MCF 10A (cell line): ENCODE measurements at regions not wholly inside any gene's neighbourhood (a gene's known extent, or its start where the extent isn't known, plus 50 kb on each side); places are given as distances from the start of the nearest gene placed in this dataset.

Source experiments
- BruUV-seq: library from RNA; stranded (reverse); fragments of 400-500 nt; replicated peaks from 2 replicates; lab custom pipeline; 2021; lab: Mats Ljungman, UMichigan
- CTCF ChIA-PET: fragments of 300-600 bp; sonication (Branson Sonifier 250); formaldehyde crosslinking; extraction: SDS; loops from one replicate; lab custom pipeline; 2021; ENCODE audit warnings: antibody characterized with exemption, inconsistent platforms; lab: Yijun Ruan, JAX
- POLR2A ChIA-PET: fragments of 300-600, 350-650 bp; sonication (Branson Sonifier 250); formaldehyde crosslinking; extraction: SDS; loops from one replicate; lab custom pipeline; 2020; ENCODE audit warnings: antibody characterized with exemption, inconsistent platforms; lab: Yijun Ruan, JAX
- DNase-seq: peaks from one replicate; pipeline ENCODE4 v3.0.0-alpha.2; 2018; ENCODE audit not compliant: unreplicated experiment
- H3K27ac Mint-ChIP-seq: one replicate; pipeline ENCODE4 v1.8.0; 2022; ENCODE audit warnings: mild to moderate bottlenecking, low read depth, mixed read lengths; ENCODE audit not compliant: unreplicated experiment
- H3K27me3 Mint-ChIP-seq: one replicate; pipeline ENCODE4 v1.8.0; 2022; ENCODE audit warnings: mixed read lengths; ENCODE audit not compliant: insufficient read depth, unreplicated experiment
- H3K36me3 Mint-ChIP-seq: one replicate; pipeline ENCODE4 v1.8.0; 2022; ENCODE audit warnings: mild to moderate bottlenecking, moderate library complexity, mixed read lengths; ENCODE audit not compliant: insufficient read depth, unreplicated experiment
- H3K4me1 Mint-ChIP-seq: one replicate; pipeline ENCODE4 v1.8.0; 2022; ENCODE audit warnings: mixed read lengths; ENCODE audit not compliant: insufficient read depth, unreplicated experiment
- H3K4me3 Mint-ChIP-seq: one replicate; pipeline ENCODE4 v1.8.0; 2022; ENCODE audit warnings: mild to moderate bottlenecking, moderate library complexity, mixed read lengths; ENCODE audit not compliant: unreplicated experiment
- H3K9me3 Mint-ChIP-seq: one replicate; pipeline ENCODE4 v1.8.0; 2022; ENCODE audit warnings: mixed read lengths; ENCODE audit not compliant: unreplicated experiment
- intact Hi-C: fragments of 100-400 bp; cut with micrococcal nuclease; formaldehyde crosslinking; loops from 2 replicates; pipeline ENCODE4 v1.14.1; 2022
- TF ChIP-seq, protein P1 (sequence below): fragments of 200-600 bp; IDR thresholded peaks from one replicate; pipeline ENCODE4 v1.8.0; 2022; ENCODE audit warnings: antibody characterized with exemption, mild to moderate bottlenecking; ENCODE audit not compliant: unreplicated experiment

DNA sequence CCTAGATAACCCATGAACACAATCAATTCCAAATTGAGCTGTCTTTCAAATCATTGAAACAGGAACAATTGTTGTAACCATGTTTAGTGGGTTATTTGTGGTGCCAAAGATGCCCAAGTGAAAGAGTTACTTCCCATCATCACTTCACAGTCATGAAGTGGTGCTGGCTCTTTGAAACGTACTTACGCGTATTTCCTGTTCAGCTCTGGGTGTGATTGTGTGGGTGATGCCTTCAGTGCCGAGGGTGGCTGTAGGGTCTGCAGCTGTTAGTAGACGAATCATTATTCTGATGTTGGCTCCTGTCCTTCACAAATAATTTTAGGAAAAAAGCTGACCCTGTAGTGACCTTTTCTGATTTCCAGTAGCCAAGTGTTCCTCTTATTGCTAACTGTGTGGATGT, 323.1 kb upstream of the KIAA1217 start:
- H3K36me3 Mint-ChIP-seq: no peaks in the 10 kb centered on the region
- no peak overlapping the region for H3K4me3 Mint-ChIP-seq
- H3K4me1 Mint-ChIP-seq: no peaks in the 10 kb centered on the region
- TF ChIP-seq, protein P1, sequence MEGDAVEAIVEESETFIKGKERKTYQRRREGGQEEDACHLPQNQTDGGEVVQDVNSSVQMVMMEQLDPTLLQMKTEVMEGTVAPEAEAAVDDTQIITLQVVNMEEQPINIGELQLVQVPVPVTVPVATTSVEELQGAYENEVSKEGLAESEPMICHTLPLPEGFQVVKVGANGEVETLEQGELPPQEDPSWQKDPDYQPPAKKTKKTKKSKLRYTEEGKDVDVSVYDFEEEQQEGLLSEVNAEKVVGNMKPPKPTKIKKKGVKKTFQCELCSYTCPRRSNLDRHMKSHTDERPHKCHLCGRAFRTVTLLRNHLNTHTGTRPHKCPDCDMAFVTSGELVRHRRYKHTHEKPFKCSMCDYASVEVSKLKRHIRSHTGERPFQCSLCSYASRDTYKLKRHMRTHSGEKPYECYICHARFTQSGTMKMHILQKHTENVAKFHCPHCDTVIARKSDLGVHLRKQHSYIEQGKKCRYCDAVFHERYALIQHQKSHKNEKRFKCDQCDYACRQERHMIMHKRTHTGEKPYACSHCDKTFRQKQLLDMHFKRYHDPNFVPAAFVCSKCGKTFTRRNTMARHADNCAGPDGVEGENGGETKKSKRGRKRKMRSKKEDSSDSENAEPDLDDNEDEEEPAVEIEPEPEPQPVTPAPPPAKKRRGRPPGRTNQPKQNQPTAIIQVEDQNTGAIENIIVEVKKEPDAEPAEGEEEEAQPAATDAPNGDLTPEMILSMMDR: no peak
- H3K27me3 Mint-ChIP-seq: peaks cover 52% of the 10 kb centered on the region
- DNase-seq: no peak
- intact Hi-C loops: no loop called here
- no peak overlapping the region for H3K27ac Mint-ChIP-seq
- ChIA-PET POLR2A (no interaction called here), CTCF (interaction anchor here (0.8 kb wide), 1 partner anchor 198 kb away, joined by 3 read pairs; no protein-coding TSS in a partner anchor)
- no TSS peak for BruUV-seq
- H3K9me3 Mint-ChIP-seq: no peaks in the 10 kb centered on the region

- DNase-seq: peak; percentile 5
- Mint-ChIP-seq H3K4me3 (no peak overlapping the region), H3K27ac (no peak overlapping the region), H3K27me3 (peaks cover 57% of the 10 kb centered on the region), H3K4me1 (no peaks in the 10 kb centered on the region), H3K36me3 (no peaks in the 10 kb centered on the region), H3K9me3 (no peaks in the 10 kb centered on the region)
- intact Hi-C loops: no loop called here
- CTCF ChIA-PET: no interaction called here
- no TSS peak for BruUV-seq
- POLR2A ChIA-PET: no interaction called here
- TF ChIP-seq, protein P1: no peak
Measured at GRCh38 chr10:23886355-23886754, 322.6 kb upstream of the KIAA1217 start.

DNA sequence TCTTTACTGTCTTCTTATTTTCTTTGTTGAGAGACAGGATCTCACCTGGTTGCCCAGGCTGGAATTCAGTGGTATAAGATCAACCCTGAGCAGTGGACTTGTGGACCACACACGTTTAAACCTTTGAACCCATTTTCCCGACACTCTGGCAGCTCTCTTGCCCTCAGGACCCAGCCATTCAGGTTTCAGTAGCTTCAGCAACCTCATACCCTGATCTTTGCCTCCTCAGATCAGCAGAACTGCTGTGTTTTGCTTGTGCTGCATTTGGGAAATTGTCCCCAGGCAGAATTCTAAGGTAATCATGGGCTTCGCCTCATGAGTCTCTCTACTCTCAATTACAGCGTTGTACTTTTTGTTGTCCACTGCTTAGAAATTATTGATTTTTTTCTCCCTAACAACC, 317.6 kb upstream of the KIAA1217 start:
- H3K27me3 Mint-ChIP-seq: peaks cover 38% of the 10 kb centered on the region
- CTCF ChIA-PET: no interaction called here
- intact Hi-C loops: no loop called here
- TF ChIP-seq, protein P1: no peak
- no peak overlapping the region for H3K4me3 Mint-ChIP-seq
- POLR2A ChIA-PET: no interaction called here
- H3K36me3 Mint-ChIP-seq: no peaks in the 10 kb centered on the region
- BruUV-seq: no TSS peak
- H3K9me3 Mint-ChIP-seq: no peaks in the 10 kb centered on the region
- DNase-seq: no peak
- no peak overlapping the region for H3K27ac Mint-ChIP-seq
- H3K4me1 Mint-ChIP-seq: no peaks in the 10 kb centered on the region

GRCh38 chr10:23892296-23892695, 316.6 kb upstream of the KIAA1217 start:
- no peak overlapping the region for H3K27ac Mint-ChIP-seq
- BruUV-seq: no TSS peak
- ChIA-PET POLR2A (no interaction called here), CTCF (interaction anchor here (0.6 kb wide), 1 partner anchor 1403 kb away, joined by 3 read pairs; no protein-coding TSS in a partner anchor)
- H3K9me3 Mint-ChIP-seq: no peaks in the 10 kb centered on the region
- no peaks in the 10 kb centered on the region for H3K4me1 Mint-ChIP-seq
- intact Hi-C loops: no loop called here
- no peak overlapping the region for H3K4me3 Mint-ChIP-seq
- peak; percentile 7 for DNase-seq
- H3K27me3 Mint-ChIP-seq: peaks cover 44% of the 10 kb centered on the region
- no peaks in the 10 kb centered on the region for H3K36me3 Mint-ChIP-seq
- TF ChIP-seq, protein P1: no peak
